ENCODE measurements at regions not wholly inside any gene's neighbourhood (a gene's known extent, or its start where the extent isn't known, plus 50 kb on each side); places are given as distances from the start of the nearest gene placed in this dataset.

GRCh38 chr12:58995666-58996363 lies 75.5 kb upstream of the LRIG3 start:
- Histone ChIP-seq H3K27ac (ENCODE audit: insufficient read length, low read depth, low read length) (no peak overlapping the region), H3K56ac (ENCODE audit: insufficient read length, low read depth, low read length) (no peak overlapping the region), H2AFZ (ENCODE audit: low read length) (no peak overlapping the region), H2BK20ac (ENCODE audit: low read depth, low read length, poor library complexity, severe bottlenecking) (no peak overlapping the region), H4K5ac (ENCODE audit: insufficient read length, low read depth, low read length) (no peak overlapping the region), H3K23me2 (ENCODE audit: insufficient read length, low read depth, low read length, poor library complexity, severe bottlenecking) (no peaks in the 10 kb centered on the region), H2BK12ac (ENCODE audit: insufficient read length, low read depth, low read length) (no peak overlapping the region), H3K79me1 (ENCODE audit: insufficient read depth, low read depth, low read length, poor library complexity, severe bottlenecking) (no peaks in the 10 kb centered on the region), H3K18ac (ENCODE audit: insufficient read length, low read depth, low read length) (no peak overlapping the region), H2BK5ac (ENCODE audit: insufficient read length, low read length) (no peak overlapping the region), H4K91ac (ENCODE audit: insufficient read length, low read depth, low read length) (no peak overlapping the region), H4K8ac (replicated peaks; ENCODE audit: insufficient read length, low read depth, low read length) (no peak overlapping the region), H3K4me1 (ENCODE audit: insufficient read depth, low read length) (no peaks in the 10 kb centered on the region), H3K9me3 (ENCODE audit: control insufficient read depth, low read depth, low read length) (no peaks in the 10 kb centered on the region), H3K23ac (ENCODE audit: insufficient read length, low read depth, low read length) (no peak overlapping the region), H3T11ph (ENCODE audit: low read length) (no peak overlapping the region), H3K27me3 (ENCODE audit: insufficient read depth, low read length) (no peaks in the 10 kb centered on the region), H2AK5ac (ENCODE audit: insufficient read length, low read length) (no peak overlapping the region), H3K9ac (ENCODE audit: extremely low read depth, insufficient read length, low read length) (no peak overlapping the region), H3K14ac (ENCODE audit: insufficient read depth, low read length) (no peak overlapping the region), H2BK15ac (ENCODE audit: low read depth, low read length) (no peak overlapping the region), H4K20me1 (ENCODE audit: control insufficient read depth, insufficient read depth, insufficient read length) (no peaks in the 10 kb centered on the region), H2BK120ac (ENCODE audit: low read depth, low read length, poor library complexity, severe bottlenecking) (no peak overlapping the region), H3K4me2 (ENCODE audit: insufficient read depth, insufficient read length, low read length) (no peak overlapping the region), H3K79me2 (ENCODE audit: insufficient read depth, low read length) (no peaks in the 10 kb centered on the region), H3K4ac (ENCODE audit: low read depth, low read length) (no peak overlapping the region)
- H3K9me3 Mint-ChIP-seq: no peaks in the 10 kb centered on the region
- TF ChIP-seq CTCF (conservative IDR thresholded peaks at IDR 0.05): no peak
- H3K27ac Mint-ChIP-seq: no peak overlapping the region
- H3K4me3 Mint-ChIP-seq: no peak overlapping the region
- no peaks in the 10 kb centered on the region for H3K4me1 Mint-ChIP-seq
- H3K36me3 Mint-ChIP-seq (ENCODE audit: insufficient read depth in 1 of 3, low read depth in 3 of 3): no peaks in the 10 kb centered on the region
- WGBS (ENCODE audit: extremely low coverage, insufficient read length, low lambda C conversion rate): no CpG with 5 or more reads among the region's 3 CpGs
- DNase-seq: no peak
- no peaks in the 10 kb centered on the region for H3K27me3 Mint-ChIP-seq (ENCODE audit: low read depth)
